ENCODE measurements at regions not wholly inside any gene's neighbourhood (a gene's known extent, or its start where the extent isn't known, plus 50 kb on each side); places are given as distances from the start of the nearest gene placed in this dataset.

- no peak for DNase-seq
Observed at GRCh38 chr14:44701563-44702263, 194.6 kb upstream of the FSCB start.

DNA sequence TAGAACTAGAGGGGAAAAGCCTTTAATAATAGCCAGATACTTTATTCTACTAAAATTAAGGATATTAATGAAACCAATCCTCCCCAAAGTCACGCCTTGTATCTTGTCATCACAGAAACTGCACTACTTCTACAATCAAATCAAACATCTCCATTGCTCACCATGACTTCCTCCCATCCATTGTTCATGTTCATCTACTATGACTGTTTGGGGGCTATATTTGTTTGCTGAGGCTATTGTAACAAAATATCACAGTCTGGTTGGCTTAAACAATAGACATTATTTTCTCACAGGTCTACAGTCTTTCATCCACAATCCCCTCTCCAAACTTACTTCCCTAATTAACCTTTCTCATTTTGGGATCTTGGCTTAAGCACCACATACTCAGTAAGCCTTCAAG, 193.6 kb upstream of the FSCB start:
- no peak for DNase-seq

GRCh38 chr14:44700184-44700583, 193.1 kb upstream of the FSCB start:
- DNase-seq: no peak

DNA sequence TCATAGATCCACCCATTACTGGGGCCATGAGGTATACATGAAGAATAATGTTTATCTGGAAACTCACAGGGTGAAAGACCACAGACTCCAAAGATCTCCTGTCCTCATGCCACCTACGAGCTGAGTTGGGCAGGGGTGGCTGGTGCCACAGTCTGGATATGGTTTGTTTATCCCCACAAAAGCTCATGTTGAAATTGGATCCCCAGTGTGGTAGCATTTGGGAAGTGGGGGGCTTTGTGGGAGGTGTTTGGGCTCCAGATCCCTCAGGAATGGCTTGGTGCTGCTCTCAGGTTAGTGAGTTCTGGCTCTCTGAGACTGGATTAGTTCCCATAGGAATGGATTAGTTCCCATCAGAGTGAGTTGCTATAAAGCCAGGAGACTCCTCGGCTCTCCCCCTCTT, 192.3 kb upstream of the FSCB start:
- no peak for DNase-seq

GRCh38 chr14:44669496-44669895, 162.4 kb upstream of the FSCB start:
- no peak for DNase-seq

DNA sequence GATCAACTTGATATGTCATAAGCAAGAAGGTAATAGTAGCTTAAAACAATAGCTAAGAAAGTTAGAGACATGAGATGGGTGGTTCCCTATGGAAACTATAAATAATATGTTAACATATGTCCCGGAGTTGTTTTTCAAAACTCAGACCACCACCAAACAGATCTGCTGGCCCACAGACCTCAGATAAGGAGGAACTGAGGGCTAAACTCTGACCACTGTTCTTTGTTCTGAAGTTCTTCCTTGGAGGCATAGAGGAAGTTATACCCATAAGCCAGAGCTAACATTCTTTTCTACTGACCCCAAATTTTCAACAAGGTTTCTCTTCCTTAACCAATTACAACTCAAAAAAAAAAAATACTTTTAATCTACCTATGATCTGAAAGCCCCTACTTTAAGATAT, 156.1 kb upstream of the FSCB start:
- no peak for DNase-seq

- peak in 1 of 2 donors; percentile 6 for DNase-seq
Observed at GRCh38 chr14:44662250-44662891, 155.3 kb upstream of the FSCB start.

DNA sequence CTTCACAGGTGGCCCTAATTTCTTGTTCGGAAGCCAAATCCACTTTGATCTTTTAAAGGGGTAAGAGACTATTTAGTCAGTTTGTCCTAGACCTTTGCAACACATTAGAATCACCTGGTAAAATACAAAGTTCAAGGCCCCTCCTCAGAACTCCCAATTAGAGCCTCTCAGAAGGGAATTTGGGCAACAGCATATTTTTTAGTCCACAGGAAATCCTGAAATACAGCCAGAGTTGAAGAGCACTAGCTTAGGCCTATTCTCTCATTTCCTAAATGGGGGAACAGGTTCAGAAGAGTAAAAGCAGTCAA, 151.3 kb upstream of the FSCB start:
- no peak for DNase-seq

- DNase-seq: no peak
Observed at GRCh38 chr14:44657696-44658388, 150.8 kb upstream of the FSCB start.

- no peak for DNase-seq
Observed at GRCh38 chr14:44657203-44657602, 150.1 kb upstream of the FSCB start.

- no peak for DNase-seq
Observed at GRCh38 chr14:44654591-44654990, 147.5 kb upstream of the FSCB start.

GRCh38 chr14:44653641-44654040, 146.6 kb upstream of the FSCB start:
- no peak for DNase-seq

DNA sequence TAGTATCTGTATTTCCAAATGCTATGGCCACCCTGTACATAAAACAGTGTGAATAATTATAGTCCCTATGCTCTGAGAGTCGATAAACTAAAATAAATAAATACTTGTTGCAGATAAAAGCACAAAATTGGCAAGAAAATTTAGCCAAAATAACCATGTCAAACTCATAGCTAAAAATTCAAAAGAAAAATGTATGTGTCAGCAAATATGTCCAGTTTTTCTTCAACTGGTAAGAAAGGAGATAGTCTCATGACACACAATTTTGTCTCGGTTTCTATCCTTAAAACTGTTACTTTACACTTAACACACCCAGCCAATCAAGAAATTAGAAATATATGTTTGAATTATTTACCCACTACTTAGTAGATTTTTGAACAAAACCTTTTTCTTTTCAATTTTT, 145.6 kb upstream of the FSCB start:
- DNase-seq: no peak

- DNase-seq: no peak
Observed at GRCh38 chr14:44649061-44649460, 142.0 kb upstream of the FSCB start.

DNA sequence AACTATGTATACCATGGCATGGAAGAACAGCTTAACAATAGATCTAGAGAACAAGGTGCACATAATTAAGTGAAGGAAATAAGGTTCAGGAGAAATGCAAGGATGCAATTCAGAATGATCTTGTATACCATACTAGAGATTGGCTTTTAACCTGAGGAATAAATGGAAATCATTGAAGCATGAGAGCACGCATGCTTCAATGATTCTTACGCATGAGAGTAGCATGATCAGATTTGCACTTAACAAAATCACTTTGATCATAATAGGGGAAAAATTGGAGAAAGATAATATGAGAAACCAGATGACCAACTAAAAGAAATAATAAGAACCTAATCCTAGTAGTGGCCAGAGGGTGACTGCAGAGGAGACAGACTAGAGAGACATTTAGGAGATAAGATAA, 133.3 kb upstream of the FSCB start:
- no peak for DNase-seq

GRCh38 chr14:44639781-44640385, 132.8 kb upstream of the FSCB start:
- no peak for DNase-seq

- DNase-seq: no peak
Observed at GRCh38 chr14:44634692-44635091, 127.6 kb upstream of the FSCB start.

GRCh38 chr14:44626423-44626822, 119.3 kb upstream of the FSCB start:
- DNase-seq: no peak

GRCh38 chr14:44625098-44625497, 118.0 kb upstream of the FSCB start:
- DNase-seq: no peak

- DNase-seq: no peak
Observed at GRCh38 chr14:44620121-44621019, 113.3 kb upstream of the FSCB start.

DNA sequence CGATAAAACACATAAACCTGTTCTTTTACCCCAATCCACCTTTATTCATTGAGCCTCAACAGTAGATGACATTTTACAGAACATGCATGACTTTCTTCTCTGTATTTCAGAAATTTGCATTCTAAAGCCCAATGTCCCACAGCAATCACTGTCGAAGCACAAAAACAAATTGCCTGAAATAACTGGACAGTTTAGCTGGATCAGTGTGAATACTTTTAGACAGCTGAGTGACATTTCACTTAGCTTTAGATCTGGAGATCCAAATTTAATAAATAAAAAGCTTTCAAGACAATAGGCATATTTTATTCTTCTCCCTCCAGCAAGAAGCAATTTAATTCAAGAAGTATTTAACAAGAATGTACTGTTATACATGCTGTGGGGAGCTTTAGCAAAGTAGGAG, 109.1 kb upstream of the FSCB start:
- DNase-seq: no peak

DNA sequence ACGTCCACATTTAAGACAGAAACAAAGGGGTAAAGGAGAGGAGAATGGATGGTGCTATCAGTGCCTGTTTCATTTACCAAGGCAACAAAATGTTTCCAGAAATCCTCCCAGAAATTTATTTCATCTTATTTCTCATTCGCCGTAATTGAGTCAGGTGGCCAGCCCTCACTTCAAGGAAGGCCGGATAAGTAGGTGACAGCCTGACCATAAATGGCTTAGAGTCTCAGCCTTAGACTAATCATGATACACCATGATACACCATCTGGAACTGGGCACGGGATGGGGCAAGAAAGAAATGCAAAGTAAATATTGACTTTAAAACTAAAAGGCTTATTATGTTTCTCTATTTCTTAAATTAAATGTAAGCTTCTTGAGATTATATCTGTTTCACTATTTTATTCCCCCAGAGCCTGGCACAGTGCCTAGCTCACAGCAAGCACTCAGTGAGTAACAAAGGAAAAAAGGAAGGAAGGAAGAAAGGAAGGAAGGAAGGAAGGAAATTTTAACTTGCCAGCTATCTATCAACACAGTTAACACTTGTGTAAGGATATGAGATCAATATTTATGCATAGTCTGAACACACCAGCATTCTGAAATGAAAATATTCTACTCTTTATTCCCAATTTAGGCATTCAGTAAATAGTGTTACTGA, 106.1 kb upstream of the FSCB start:
- DNase-seq: no peak

All from CD4-positive, alpha-beta T cell treated with Interleukin-4 for 1 hour (primary cell).